Hepatocyte (in vitro differentiated cells): ENCODE measurements at regions not wholly inside any gene's neighbourhood (a gene's known extent, or its start where the extent isn't known, plus 50 kb on each side); places are given as distances from the start of the nearest gene placed in this dataset.
A peak's percentile ranks its signal among the peaks of the same experiment; 100 is the strongest.

Experiments used
- DNase-seq: peaks from one replicate; pipeline ENCODE4 v3.0.0-alpha.2; 2016; ENCODE audit warnings: low spot score
- H2AFZ ChIP-seq: fragments of 200-600 bp; sonication (generic); 2 replicates; pipeline ENCODE4 v1.6.0; 2016; ENCODE audit warnings: antibody characterized with exemption, mild to moderate bottlenecking
- H3K27ac ChIP-seq: fragments of 200-600 bp; sonication (generic); 2 replicates; pipeline ENCODE4 v1.5.1; 2016; ENCODE audit warnings: mild to moderate bottlenecking
- H3K27me3 ChIP-seq: fragments of 200-600 bp; sonication (generic); 2 replicates; pipeline ENCODE4 v1.6.1; 2016
- H3K36me3 ChIP-seq: fragments of 200-600 bp; sonication (generic); replicated peaks from 2 replicates; pipeline ENCODE4 v1.5.1; 2016; ENCODE audit warnings: low read depth; ENCODE audit not compliant: insufficient read depth
- H3K4me1 ChIP-seq: fragments of 200-600 bp; sonication (generic); 2 replicates; pipeline ENCODE4 v1.5.1; 2016; ENCODE audit warnings: mild to moderate bottlenecking, moderate library complexity; ENCODE audit not compliant: insufficient read depth
- H3K4me2 ChIP-seq: fragments of 200-600 bp; sonication (generic); 2 replicates; pipeline ENCODE4 v1.6.0; 2016
- H3K4me3 ChIP-seq: fragments of 200-600 bp; sonication (generic); 2 replicates; pipeline ENCODE4 v1.5.1; 2016; ENCODE audit warnings: mild to moderate bottlenecking
- H3K79me2 ChIP-seq: fragments of 200-600 bp; sonication (generic); 2 replicates; pipeline ENCODE4 v1.6.0; 2017; ENCODE audit warnings: mild to moderate bottlenecking
- H3K9me2 ChIP-seq: fragments of 200-600 bp; sonication (generic); replicated peaks from 2 replicates; pipeline ENCODE4 v1.6.0; 2017; ENCODE audit warnings: mild to moderate bottlenecking; ENCODE audit not compliant: insufficient read depth
- H3K9me3 ChIP-seq: fragments of 200-600 bp; sonication (generic); 2 replicates; pipeline ENCODE4 v1.5.1; 2016; ENCODE audit warnings: low read depth, mild to moderate bottlenecking
- H4K20me1 ChIP-seq: fragments of 200-600 bp; sonication (generic); 2 replicates; pipeline ENCODE4 v1.6.0; 2016; ENCODE audit warnings: mild to moderate bottlenecking; ENCODE audit not compliant: insufficient read depth, poor library complexity, severe bottlenecking
- CTCF ChIP-seq: fragments of 200-600 bp; sonication (generic); IDR thresholded peaks from 2 replicates; pipeline ENCODE4 v1.5.1; 2016; ENCODE audit warnings: antibody characterized with exemption, mild to moderate bottlenecking; ENCODE audit not compliant: poor library complexity
- EZH2 ChIP-seq: fragments of 200-600 bp; sonication (generic); IDR thresholded peaks from 2 replicates; pipeline ENCODE4 v1.6.1; 2016; ENCODE audit warnings: antibody characterized with exemption, mild to moderate bottlenecking, borderline replicate concordance
- EZH2phosphoT487 ChIP-seq: fragments of 200-600 bp; sonication (generic); IDR thresholded peaks from one replicate; pipeline ENCODE4 v1.6.1; 2018; ENCODE audit warnings: antibody characterized with exemption, mild to moderate bottlenecking, low read depth, moderate library complexity; ENCODE audit not compliant: unreplicated experiment, severe bottlenecking
- WGBS: methylation state at CpG from one replicate; pipeline ENCODE4 v1.1.6; 2016; ENCODE audit warnings: low lambda C conversion rate; ENCODE audit errors: missing lambda C conversion rate; 5-methylcytosine and 5-hydroxymethylcytosine counted together

GRCh38 chr1:187264995-187265602 is 436.4 kb downstream of the PLA2G4A start:
- Histone ChIP-seq H3K27me3 (no peaks in the 10 kb centered on the region), H3K9me2 (no peaks in the 10 kb centered on the region), H3K4me3 (no peak overlapping the region), H3K9me3 (no peaks in the 10 kb centered on the region), H4K20me1 (no peaks in the 10 kb centered on the region), H3K4me2 (no peak overlapping the region), H3K79me2 (no peaks in the 10 kb centered on the region), H3K36me3 (no peaks in the 10 kb centered on the region), H3K27ac (no peak overlapping the region), H3K4me1 (no peaks in the 10 kb centered on the region), H2AFZ (no peak overlapping the region)
- DNase-seq, result peak; percentile 77
- no peak for TF ChIP-seq EZH2
- TF ChIP-seq CTCF, result peak; percentile 72
- no peak for TF ChIP-seq EZH2phosphoT487
- 43% methylated on average over 4 of the region's 4 CpGs for WGBS

DNA sequence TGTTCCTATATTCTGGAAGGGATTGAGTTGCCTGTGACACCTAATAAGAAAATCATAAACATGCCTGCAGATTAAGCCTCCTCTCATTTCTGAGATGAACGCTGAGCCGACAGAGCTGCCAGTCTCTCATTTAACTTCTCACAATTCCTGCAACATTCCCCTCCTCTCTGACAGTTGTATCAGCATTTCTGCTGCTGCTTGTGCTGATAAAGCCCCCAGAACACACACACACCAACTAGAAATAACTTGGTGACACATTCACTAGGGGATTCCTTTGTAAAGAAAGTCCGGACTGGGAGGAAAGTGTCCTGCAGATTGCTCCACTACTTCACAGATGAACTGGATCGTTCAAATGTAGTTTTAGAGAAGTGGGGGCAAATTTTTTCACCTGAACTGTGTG is 437.3 kb downstream of the PLA2G4A start:
- no peak overlapping the region for H3K27ac ChIP-seq
- H3K36me3 ChIP-seq, result no peaks in the 10 kb centered on the region
- no peak overlapping the region for H3K4me3 ChIP-seq
- no peaks in the 10 kb centered on the region for H3K4me1 ChIP-seq
- H3K9me3 ChIP-seq, result no peaks in the 10 kb centered on the region
- H3K79me2 ChIP-seq, result no peaks in the 10 kb centered on the region
- TF ChIP-seq EZH2phosphoT487 (no peak), EZH2 (no peak), CTCF (no peak)
- DNase-seq, result no peak
- no peak overlapping the region for H2AFZ ChIP-seq
- peak overlapping the region; percentile 54 for H3K4me2 ChIP-seq
- no peaks in the 10 kb centered on the region for H3K27me3 ChIP-seq
- H3K9me2 ChIP-seq, result no peaks in the 10 kb centered on the region
- WGBS, result 11% methylated on average over 4 of the region's 4 CpGs
- H4K20me1 ChIP-seq, result no peaks in the 10 kb centered on the region

- no peaks in the 10 kb centered on the region for H3K36me3 ChIP-seq
- WGBS, result 43% methylated on average over 1 of the region's 1 CpG
- no peak for TF ChIP-seq EZH2phosphoT487
- no peak for TF ChIP-seq EZH2
- TF ChIP-seq CTCF, result no peak
- no peaks in the 10 kb centered on the region for H3K27me3 ChIP-seq
- H3K79me2 ChIP-seq, result no peaks in the 10 kb centered on the region
- DNase-seq, result no peak
- H3K27ac ChIP-seq, result no peak overlapping the region
- no peak overlapping the region for H2AFZ ChIP-seq
- no peaks in the 10 kb centered on the region for H4K20me1 ChIP-seq
- H3K4me2 ChIP-seq, result no peak overlapping the region
- H3K4me3 ChIP-seq, result no peak overlapping the region
- H3K4me1 ChIP-seq, result no peaks in the 10 kb centered on the region
- no peaks in the 10 kb centered on the region for H3K9me3 ChIP-seq
- no peaks in the 10 kb centered on the region for H3K9me2 ChIP-seq
Measured at GRCh38 chr1:187267827-187268226, 439.1 kb downstream of the PLA2G4A start.
